ENCODE measurements at regions not wholly inside any gene's neighbourhood (a gene's known extent, or its start where the extent isn't known, plus 50 kb on each side); places are given as distances from the start of the nearest gene placed in this dataset.

DNA sequence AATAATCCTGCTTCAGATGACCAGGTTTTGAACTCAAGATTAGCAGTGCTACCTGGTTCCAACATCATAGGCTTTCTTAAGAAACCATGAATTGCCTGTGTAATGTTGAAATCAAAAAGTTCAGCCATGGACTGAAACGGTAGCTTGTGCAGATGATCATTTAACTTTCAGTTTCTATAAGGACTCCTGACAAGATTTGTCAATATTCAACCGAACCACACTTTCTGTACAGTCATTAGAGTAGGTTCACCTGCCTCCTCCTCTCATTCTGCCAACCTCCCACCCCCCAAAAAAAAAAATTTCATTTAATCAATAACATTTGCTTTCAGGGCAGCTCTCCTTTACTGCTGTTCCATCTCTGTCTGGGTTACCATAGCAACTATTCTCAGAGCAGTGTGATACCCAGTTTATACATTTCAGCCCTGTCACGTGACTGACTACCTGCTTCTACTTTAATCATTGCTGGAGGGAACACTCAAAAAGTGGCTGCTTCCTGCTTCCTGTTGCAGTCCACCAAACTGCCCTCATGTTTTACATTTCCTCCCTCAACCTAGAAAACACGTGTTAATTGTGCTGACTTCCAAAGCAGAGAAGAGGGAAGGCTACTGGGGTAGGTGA lies 275.5 kb downstream of the SS18 start:
- TF ChIP-seq, protein P1, sequence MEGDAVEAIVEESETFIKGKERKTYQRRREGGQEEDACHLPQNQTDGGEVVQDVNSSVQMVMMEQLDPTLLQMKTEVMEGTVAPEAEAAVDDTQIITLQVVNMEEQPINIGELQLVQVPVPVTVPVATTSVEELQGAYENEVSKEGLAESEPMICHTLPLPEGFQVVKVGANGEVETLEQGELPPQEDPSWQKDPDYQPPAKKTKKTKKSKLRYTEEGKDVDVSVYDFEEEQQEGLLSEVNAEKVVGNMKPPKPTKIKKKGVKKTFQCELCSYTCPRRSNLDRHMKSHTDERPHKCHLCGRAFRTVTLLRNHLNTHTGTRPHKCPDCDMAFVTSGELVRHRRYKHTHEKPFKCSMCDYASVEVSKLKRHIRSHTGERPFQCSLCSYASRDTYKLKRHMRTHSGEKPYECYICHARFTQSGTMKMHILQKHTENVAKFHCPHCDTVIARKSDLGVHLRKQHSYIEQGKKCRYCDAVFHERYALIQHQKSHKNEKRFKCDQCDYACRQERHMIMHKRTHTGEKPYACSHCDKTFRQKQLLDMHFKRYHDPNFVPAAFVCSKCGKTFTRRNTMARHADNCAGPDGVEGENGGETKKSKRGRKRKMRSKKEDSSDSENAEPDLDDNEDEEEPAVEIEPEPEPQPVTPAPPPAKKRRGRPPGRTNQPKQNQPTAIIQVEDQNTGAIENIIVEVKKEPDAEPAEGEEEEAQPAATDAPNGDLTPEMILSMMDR (conservative IDR thresholded peaks at IDR 0.05) = no peak
- no peak for TF ChIP-seq EZH2 (IDR thresholded peaks at IDR 0.05; ENCODE audit: low read depth)

All from PC-9 (cell line).